Large intestine (tissue), 3 donors: ENCODE measurements at regions not wholly inside any gene's neighbourhood (a gene's known extent, or its start where the extent isn't known, plus 50 kb on each side); places are given as distances from the start of the nearest gene placed in this dataset.
"Not testable (repeated sequence)": the region's sequence is repeated elsewhere in the genome, so short reads cannot be mapped to it uniquely, and the experiment has no call there.

Source experiments
- DNase-seq, 2 donors: peaks; one replicate each; pipeline versions ENCODE4 v3.0.0 to v3.0.0-alpha.2; 2013
- H3K27ac ChIP-seq: one replicate; pipeline ENCODE4 v1.5.1; 2013; ENCODE audit warnings: low read length
- H3K27me3 ChIP-seq: 2 replicates; pipeline ENCODE4 v1.6.1; 2013; ENCODE audit warnings: low read length; ENCODE audit not compliant: control insufficient read depth, insufficient read depth
- H3K36me3 ChIP-seq: 2 replicates; pipeline ENCODE4 v1.6.1; 2013; ENCODE audit warnings: low read length; ENCODE audit not compliant: control insufficient read depth, insufficient read depth
- H3K4me1 ChIP-seq: one replicate; pipeline ENCODE4 v1.6.1; 2013; ENCODE audit warnings: low read length; ENCODE audit not compliant: control insufficient read depth, insufficient read depth
- H3K4me3 ChIP-seq: one replicate; pipeline ENCODE4 v1.5.1; 2013; ENCODE audit warnings: low read length
- H3K9me3 ChIP-seq: one replicate; pipeline ENCODE4 v1.6.1; 2013; ENCODE audit warnings: mild to moderate bottlenecking, low read depth, low read length, moderate library complexity; ENCODE audit not compliant: control insufficient read depth
- WGBS: methylation state at CpG from one replicate; pipeline ENCODE4 v1.1.5; 2013; ENCODE audit warnings: low lambda C conversion rate; ENCODE audit not compliant: insufficient coverage; 5-methylcytosine and 5-hydroxymethylcytosine counted together

DNA sequence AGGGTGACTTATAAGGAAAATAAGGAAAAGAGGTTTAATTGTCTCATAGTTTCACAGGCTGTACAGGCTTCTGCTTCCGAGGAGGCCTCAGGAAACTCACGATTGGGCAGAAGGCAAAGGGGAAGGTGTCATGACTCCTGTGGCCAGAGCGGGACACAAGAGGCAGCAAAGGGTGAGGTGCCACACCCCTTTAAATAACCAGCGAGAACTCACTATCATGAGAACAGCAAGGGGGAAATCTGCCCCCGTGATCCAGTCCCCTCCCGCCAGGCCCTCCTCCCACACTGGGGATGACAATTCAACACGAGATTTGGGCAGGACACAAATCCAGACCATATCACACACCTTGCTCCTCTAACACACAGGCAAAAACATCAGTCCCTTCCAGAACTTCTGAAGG, 254.0 kb downstream of the DLL1 start:
- no peaks in the 10 kb centered on the region for H3K9me3 ChIP-seq
- H3K27me3 ChIP-seq: no peaks in the 10 kb centered on the region
- H3K4me1 ChIP-seq: peaks cover 2% of the 10 kb centered on the region
- H3K27ac ChIP-seq: no peak overlapping the region
- H3K36me3 ChIP-seq: no peaks in the 10 kb centered on the region
- H3K4me3 ChIP-seq: no peak overlapping the region
- WGBS: 67% methylated on average over 1 of the region's 7 CpGs
- DNase-seq: no peak

DNA sequence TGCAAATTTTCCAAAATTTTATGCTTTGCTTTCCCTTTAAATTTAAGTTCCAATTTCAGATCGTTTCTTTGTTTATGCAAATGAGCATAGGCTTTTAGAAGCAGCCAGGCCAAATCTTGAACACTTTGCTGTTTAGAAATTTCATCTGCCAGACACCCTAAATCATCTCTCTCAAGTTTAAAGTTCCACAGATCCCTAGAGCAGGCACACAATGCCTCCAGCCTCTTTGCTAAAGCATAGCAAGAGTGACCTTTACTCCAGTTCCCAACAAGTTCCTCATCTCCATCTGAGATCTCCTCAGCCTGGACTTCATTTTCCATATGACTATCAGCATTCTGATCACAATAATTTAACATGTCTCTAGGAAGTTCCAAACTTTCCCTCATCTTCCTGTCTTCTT, 254.5 kb downstream of the DLL1 start:
- not testable (repeated sequence) for H3K36me3 ChIP-seq, H3K4me1 ChIP-seq, H3K9me3 ChIP-seq, H3K27ac ChIP-seq, H3K4me3 ChIP-seq, H3K27me3 ChIP-seq, DNase-seq
- 60% methylated on average over 1 of the region's 1 CpG for WGBS

- H3K27ac ChIP-seq: no peak overlapping the region
- H3K27me3 ChIP-seq: peaks cover 3% of the 10 kb centered on the region
- no peaks in the 10 kb centered on the region for H3K36me3 ChIP-seq
- H3K9me3 ChIP-seq: no peaks in the 10 kb centered on the region
- H3K4me1 ChIP-seq: peaks cover 2% of the 10 kb centered on the region
- DNase-seq: no peak
- no peak overlapping the region for H3K4me3 ChIP-seq
- WGBS: no CpG with 5 or more reads among the region's 4 CpGs
These were observed 255.0 kb downstream of the DLL1 start for GRCh38 chr6:170035901-170036304.

GRCh38 chr6:170035044-170035443, 255.8 kb downstream of the DLL1 start:
- H3K4me3 ChIP-seq: no peak overlapping the region
- H3K36me3 ChIP-seq: no peaks in the 10 kb centered on the region
- peaks cover 2% of the 10 kb centered on the region for H3K4me1 ChIP-seq
- WGBS: 67% methylated on average over 1 of the region's 3 CpGs
- no peak for DNase-seq
- H3K27me3 ChIP-seq: peaks cover 3% of the 10 kb centered on the region
- no peaks in the 10 kb centered on the region for H3K9me3 ChIP-seq
- H3K27ac ChIP-seq: no peak overlapping the region

DNA sequence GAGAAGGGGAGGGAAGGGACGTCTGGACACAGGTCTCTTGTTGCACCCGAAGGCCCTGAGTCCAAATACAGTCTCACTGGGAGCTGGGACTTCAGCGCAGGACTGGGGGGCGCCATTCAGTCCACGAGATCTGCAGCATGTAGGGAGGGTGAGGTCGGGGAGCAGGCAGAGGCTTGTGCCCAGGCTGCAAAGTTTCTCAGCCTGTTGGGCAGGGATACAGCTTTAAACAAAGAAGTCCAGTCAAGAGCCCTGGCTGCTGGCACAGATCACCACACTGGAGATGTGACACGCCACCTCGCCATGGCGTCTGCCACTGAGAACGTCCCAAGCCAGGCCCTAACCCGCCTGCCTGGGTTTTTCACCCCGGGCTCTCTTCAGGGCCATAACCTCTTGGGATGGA, 256.6 kb downstream of the DLL1 start:
- no peak overlapping the region for H3K4me3 ChIP-seq
- H3K4me1 ChIP-seq: peaks cover 2% of the 10 kb centered on the region
- no peaks in the 10 kb centered on the region for H3K36me3 ChIP-seq
- H3K9me3 ChIP-seq: no peaks in the 10 kb centered on the region
- H3K27ac ChIP-seq: no peak overlapping the region
- peaks cover 3% of the 10 kb centered on the region for H3K27me3 ChIP-seq
- WGBS: no CpG with 5 or more reads among the region's 12 CpGs
- DNase-seq: no peak

DNA sequence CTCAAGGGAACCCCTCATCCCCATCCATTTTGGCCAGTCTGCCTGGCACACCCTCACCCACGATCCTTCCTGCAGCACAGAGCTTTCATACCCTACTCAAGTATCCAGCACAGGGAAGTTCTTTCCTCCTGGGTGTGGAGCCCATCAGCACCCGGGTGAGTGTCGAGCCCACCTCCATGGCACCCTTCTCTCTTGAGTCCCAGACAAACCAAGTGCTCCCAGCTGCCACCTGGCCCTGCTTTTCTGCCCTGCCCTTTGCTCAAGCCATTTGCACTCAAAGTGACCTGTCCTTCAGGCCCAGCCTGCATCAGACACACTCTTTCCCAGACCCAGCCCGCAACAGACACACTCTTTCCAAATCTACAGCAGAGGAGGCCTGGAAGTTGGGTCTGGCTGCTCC, 257.2 kb downstream of the DLL1 start:
- Histone ChIP-seq H3K9me3 (no peaks in the 10 kb centered on the region), H3K36me3 (no peaks in the 10 kb centered on the region), H3K27me3 (peaks cover 3% of the 10 kb centered on the region), H3K27ac (no peak overlapping the region), H3K4me3 (no peak overlapping the region), H3K4me1 (no peaks in the 10 kb centered on the region)
- WGBS: no CpG with 5 or more reads among the region's 4 CpGs
- DNase-seq: no peak

- Histone ChIP-seq H3K4me3 (no peak overlapping the region), H3K36me3 (no peaks in the 10 kb centered on the region), H3K27ac (no peak overlapping the region), H3K27me3 (peaks cover 3% of the 10 kb centered on the region), H3K4me1 (no peaks in the 10 kb centered on the region), H3K9me3 (no peaks in the 10 kb centered on the region)
- DNase-seq: no peak
- WGBS: no CpG with 5 or more reads among the region's 9 CpGs
These were observed 258.1 kb downstream of the DLL1 start for GRCh38 chr6:170032706-170033309.

GRCh38 chr6:170032197-170032596, 258.7 kb downstream of the DLL1 start:
- Histone ChIP-seq H3K4me3 (no peak overlapping the region), H3K4me1 (no peaks in the 10 kb centered on the region), H3K27ac (no peak overlapping the region), H3K36me3 (no peaks in the 10 kb centered on the region), H3K9me3 (no peaks in the 10 kb centered on the region), H3K27me3 (peaks cover 3% of the 10 kb centered on the region)
- WGBS: no CpG with 5 or more reads among the region's 6 CpGs
- no peak for DNase-seq

- no peak overlapping the region for H3K4me3 ChIP-seq
- H3K27ac ChIP-seq: no peak overlapping the region
- no peaks in the 10 kb centered on the region for H3K36me3 ChIP-seq
- no CpG with 5 or more reads among the region's 11 CpGs for WGBS
- H3K27me3 ChIP-seq: peaks cover 3% of the 10 kb centered on the region
- no peaks in the 10 kb centered on the region for H3K4me1 ChIP-seq
- H3K9me3 ChIP-seq: no peaks in the 10 kb centered on the region
- DNase-seq: no peak
These were observed 259.2 kb downstream of the DLL1 start for GRCh38 chr6:170031684-170032121.

DNA sequence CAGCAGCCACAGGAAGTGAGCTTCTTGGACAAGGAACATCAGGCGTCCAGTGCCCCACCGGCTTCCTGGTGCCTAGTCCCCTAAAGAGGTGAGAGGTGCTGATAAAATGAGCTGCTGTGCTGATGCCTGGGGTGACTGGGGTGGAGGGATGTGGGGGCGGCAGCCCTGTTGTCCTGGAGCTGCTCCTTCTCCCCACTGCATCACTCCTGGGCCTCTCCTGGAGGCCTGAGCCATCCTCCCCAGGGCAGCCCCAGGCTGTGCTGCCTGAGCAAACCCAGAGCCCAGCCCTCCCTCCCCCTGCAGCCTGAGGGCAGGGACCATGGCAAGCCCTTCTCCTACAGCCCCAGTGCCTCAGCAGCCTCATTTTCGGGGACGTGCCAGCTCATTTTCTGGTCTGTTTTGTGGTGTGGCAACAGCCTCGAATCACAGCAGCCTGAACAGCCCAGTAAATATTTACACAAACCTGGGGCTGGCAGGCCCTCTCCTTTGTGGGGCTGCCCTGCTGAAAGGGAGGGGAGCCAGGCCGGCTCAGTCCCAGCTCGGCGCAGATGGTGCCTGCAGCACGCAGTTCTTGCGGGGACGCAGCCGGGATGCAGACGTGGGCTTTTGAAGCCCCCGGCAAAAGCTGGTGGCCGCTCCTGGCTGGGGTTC, 259.9 kb downstream of the DLL1 start:
- Histone ChIP-seq H3K4me1 (no peaks in the 10 kb centered on the region), H3K27ac (no peak overlapping the region), H3K9me3 (peaks cover 4% of the 10 kb centered on the region), H3K27me3 (peaks cover 3% of the 10 kb centered on the region), H3K36me3 (no peaks in the 10 kb centered on the region), H3K4me3 (no peak overlapping the region)
- WGBS: no CpG with 5 or more reads among the region's 16 CpGs
- no peak for DNase-seq

DNA sequence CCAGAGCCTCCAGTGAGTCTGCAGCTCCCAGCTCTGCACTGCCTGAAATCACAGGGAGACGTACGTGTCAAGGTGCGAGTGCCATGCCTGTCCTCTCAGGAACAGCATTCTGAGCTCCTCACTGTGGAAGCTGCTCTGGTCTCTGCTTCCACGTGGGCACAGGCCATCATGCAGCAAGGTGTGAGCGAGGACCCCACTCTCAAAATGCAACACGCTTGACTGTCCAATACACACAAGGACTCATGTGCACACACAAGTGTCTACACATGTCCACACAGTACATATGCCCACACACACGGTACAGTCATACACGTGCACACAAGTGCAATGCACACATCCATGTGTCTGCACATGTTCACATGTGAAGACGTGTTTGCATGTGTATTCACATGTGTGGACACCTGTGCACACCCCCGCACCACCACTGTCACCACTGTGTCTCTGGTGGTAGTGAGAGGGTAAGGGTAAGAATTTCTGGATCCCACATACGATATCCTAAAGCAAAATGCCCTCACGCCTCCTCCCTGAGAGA, 260.5 kb downstream of the DLL1 start:
- no peaks in the 10 kb centered on the region for H3K4me1 ChIP-seq
- H3K9me3 ChIP-seq: peaks cover 4% of the 10 kb centered on the region
- H3K4me3 ChIP-seq: no peak overlapping the region
- no peak for DNase-seq
- peaks cover 3% of the 10 kb centered on the region for H3K27me3 ChIP-seq
- no peaks in the 10 kb centered on the region for H3K36me3 ChIP-seq
- WGBS: no CpG with 5 or more reads among the region's 12 CpGs
- H3K27ac ChIP-seq: no peak overlapping the region
